ENCODE measurements at regions not wholly inside any gene's neighbourhood (a gene's known extent, or its start where the extent isn't known, plus 50 kb on each side); places are given as distances from the start of the nearest gene placed in this dataset.

- TF ChIP-seq CTCF (conservative IDR thresholded peaks at IDR 0.05 in 1 of 2, IDR thresholded peaks at IDR 0.05 in 1 of 2; ENCODE audit: low read depth in 1 of 2, low read length in 2 of 2), result no peak
- no peak for TF ChIP-seq EZH2 (IDR thresholded peaks at IDR 0.05; ENCODE audit: low read length, missing control alignments)
These were observed 401.8 kb downstream of the SRGAP2C start for GRCh38 chr1:121586369-121587229.
